ENCODE measurements at regions not wholly inside any gene's neighbourhood (a gene's known extent, or its start where the extent isn't known, plus 50 kb on each side); places are given as distances from the start of the nearest gene placed in this dataset.

DNA sequence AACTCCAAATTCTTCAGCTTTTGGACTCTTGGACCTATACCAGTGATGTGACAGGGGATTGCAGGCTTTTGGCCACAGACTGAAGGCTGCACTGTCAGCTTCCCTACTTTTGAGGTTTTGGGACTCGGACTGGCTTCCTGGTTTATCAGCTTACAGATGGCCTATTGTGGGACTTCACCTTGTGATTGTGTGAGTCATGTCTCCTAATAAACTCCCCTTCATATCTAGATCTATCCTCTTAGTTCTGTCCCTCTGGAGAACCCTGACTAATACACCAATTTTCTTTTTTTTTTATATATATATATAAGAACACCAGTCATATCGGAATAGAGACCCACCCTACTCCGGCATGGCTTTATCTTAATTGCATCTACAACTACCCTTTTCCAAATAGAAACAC is 166.8 kb downstream of the ETV1 start:
- H3K36me3 ChIP-seq = no peaks in the 10 kb centered on the region
- H3K9me3 ChIP-seq = no peaks in the 10 kb centered on the region
- no peak for DNase-seq
- H3K4me3 ChIP-seq = no peak overlapping the region
- H3K27me3 ChIP-seq = no peaks in the 10 kb centered on the region

DNA sequence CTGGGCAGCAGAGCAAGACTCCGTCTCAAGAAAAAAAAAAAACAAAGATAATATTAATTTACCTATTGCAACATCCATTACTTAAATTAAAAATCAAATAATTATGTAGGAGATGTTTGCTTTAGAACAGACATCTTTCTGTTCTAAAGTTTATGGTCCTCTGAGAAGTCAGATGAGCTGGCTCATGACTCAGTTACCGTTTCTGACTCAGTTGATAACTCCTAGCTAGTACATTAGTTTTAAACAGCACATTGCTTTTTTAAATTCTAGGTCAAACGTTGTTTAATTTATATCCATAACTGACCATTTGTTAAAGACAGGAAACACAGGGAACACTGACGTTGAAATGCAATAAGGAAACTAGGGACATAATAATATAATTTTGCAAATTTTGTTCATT is 162.7 kb downstream of the ETV1 start:
- Histone ChIP-seq H3K27me3 (no peaks in the 10 kb centered on the region), H3K4me3 (no peak overlapping the region), H3K36me3 (no peaks in the 10 kb centered on the region), H3K9me3 (no peaks in the 10 kb centered on the region)
- no peak for DNase-seq

DNA sequence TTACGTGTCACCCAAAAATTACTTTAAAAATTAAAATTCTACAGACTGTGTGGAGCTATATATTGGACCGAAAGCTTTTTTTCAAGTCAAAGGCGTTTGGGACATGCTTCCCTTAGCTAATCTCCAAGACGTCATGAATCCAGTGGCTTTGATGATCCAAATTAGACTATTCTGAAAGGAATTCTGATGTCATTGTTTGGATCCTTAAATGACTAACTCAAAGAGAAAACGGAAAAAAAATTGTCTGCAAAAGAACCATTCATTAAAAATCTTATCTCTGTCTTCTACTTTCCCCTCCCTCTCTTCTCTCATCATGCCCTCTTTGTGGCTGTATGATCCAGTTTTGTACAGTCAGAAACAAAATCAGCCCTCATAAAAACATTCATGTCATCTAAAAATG is 161.8 kb downstream of the ETV1 start:
- H3K9me3 ChIP-seq = no peaks in the 10 kb centered on the region
- H3K36me3 ChIP-seq = no peaks in the 10 kb centered on the region
- no peaks in the 10 kb centered on the region for H3K27me3 ChIP-seq
- no peak for DNase-seq
- H3K4me3 ChIP-seq = no peak overlapping the region

DNA sequence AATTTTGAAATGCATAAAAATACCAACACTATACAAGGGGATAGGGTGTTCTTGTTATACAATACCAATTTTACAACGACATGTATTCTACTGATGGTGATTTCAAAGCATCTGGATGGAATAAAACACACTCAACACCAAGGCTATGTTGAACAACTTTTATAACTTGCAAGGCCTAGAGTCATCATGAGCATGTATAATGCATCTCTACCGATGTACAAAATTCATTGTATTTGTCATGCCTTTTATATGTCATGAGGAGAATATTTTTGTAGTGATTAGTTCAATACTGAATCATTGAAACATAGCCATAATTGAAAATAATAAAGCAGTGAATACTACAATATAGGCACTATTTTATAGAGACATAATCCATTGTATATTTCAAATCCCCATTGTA is 160.2 kb downstream of the ETV1 start:
- Histone ChIP-seq H3K4me3 (no peak overlapping the region), H3K9me3 (no peaks in the 10 kb centered on the region), H3K27me3 (no peaks in the 10 kb centered on the region), H3K36me3 (no peaks in the 10 kb centered on the region)
- DNase-seq = no peak

DNA sequence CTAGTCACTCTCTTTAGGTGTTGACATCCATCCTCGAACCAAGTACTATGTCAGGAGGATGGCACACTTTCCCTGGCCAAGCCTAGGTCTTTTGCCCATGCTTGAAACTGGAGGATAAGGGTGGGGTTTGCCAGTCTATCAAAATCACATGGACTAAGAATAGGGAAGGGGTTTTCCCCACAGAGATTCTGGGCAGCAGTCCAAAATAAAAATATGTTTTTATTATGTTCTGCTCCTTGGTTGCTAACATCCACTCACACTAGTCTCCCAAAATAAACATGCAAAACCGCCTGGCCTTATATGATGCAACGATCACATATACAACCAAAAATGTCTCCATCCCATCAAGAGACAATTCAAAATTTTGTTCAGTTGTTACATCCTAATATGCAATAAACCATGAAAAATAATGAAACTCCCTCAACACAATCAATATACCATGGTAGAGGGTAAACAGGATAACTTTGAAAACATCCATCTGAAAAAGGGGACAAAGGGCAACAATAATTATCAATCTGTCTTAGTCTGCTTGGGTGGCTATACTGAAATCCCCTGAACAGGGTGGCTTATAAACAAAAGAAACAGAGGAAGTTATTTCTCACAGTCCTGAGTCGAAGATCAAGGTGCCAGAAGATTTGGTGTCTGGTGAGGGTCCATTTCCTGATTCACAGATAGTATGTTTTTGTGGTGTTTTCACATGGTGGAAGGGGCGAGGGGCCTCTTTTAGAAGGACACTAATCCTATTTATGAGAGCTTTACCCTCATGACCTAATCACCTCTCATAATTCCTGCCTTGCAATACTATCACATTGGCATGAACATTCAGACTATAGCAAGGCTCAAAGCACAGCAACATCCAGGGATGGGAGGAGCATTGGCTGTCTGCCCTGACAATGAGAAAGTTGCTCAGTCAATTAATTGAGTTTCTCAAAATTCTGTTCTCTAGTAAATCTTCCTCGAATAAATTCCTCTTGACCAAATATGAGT is 159.3 kb downstream of the ETV1 start:
- H3K27me3 ChIP-seq = no peaks in the 10 kb centered on the region
- H3K4me3 ChIP-seq = no peak overlapping the region
- no peaks in the 10 kb centered on the region for H3K9me3 ChIP-seq
- DNase-seq = peak; percentile 15
- H3K36me3 ChIP-seq = no peaks in the 10 kb centered on the region

DNA sequence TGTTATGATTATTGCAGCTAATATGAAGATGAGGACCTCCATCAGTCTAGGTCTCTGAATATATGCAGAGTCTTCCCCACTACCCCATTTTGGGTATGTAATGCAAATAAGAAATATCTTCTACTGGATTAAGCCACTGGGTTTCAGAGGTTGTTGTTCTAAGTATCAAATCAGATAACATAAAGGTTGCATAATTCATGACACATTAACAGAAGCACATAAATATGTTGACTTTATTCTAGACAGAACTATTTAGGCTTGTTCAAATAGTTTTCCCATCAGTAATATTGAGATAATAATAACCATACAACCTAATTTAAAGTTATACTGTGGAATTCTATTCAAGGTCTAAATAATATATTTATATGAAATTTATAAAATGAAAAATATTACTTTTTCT is 157.1 kb downstream of the ETV1 start:
- no peaks in the 10 kb centered on the region for H3K9me3 ChIP-seq
- H3K4me3 ChIP-seq = no peak overlapping the region
- no peaks in the 10 kb centered on the region for H3K36me3 ChIP-seq
- no peaks in the 10 kb centered on the region for H3K27me3 ChIP-seq
- no peak for DNase-seq

DNA sequence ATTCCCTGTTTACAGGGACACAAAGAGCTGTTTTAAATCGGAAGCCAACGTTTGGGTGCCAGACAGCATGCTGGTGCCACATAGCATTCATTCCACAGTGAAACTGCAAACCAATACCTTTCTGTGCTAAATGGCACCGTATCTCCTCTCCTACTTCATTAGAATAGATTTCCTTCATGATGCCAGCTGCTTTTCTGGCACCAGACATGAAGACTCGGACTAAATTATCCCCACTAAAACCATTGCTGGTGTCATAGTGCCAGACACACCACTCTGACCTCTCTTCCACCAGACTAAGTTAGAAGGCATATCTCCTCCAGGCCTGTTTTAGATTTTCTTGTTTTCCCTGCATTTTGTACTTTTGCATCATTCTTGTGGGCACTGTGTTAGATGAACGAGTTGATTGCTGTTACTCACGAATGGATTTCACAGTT is 155.1 kb downstream of the ETV1 start:
- no peak overlapping the region for H3K4me3 ChIP-seq
- no peaks in the 10 kb centered on the region for H3K9me3 ChIP-seq
- DNase-seq = no peak
- no peaks in the 10 kb centered on the region for H3K27me3 ChIP-seq
- no peaks in the 10 kb centered on the region for H3K36me3 ChIP-seq

DNA sequence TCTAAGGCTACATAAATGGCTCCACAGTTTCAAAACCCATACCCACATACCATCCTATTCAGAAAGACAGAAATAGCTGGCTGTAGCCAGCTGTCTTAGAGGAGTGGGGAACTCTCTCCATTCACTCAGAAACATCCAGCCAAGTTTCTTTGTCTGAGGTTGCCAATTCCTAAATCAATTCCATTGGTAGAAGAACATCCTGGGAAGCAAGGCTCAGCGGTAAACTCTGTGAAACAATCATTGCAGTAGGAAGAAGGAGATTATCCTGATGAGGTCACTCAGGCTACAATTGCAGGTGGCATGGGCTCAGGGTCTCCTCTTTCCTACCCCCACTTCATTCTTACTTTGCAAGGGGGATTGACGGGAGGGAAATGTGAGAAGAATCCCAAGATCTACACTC is 154.0 kb downstream of the ETV1 start:
- no peaks in the 10 kb centered on the region for H3K27me3 ChIP-seq
- H3K9me3 ChIP-seq = no peaks in the 10 kb centered on the region
- DNase-seq = no peak
- no peaks in the 10 kb centered on the region for H3K36me3 ChIP-seq
- no peak overlapping the region for H3K4me3 ChIP-seq

DNA sequence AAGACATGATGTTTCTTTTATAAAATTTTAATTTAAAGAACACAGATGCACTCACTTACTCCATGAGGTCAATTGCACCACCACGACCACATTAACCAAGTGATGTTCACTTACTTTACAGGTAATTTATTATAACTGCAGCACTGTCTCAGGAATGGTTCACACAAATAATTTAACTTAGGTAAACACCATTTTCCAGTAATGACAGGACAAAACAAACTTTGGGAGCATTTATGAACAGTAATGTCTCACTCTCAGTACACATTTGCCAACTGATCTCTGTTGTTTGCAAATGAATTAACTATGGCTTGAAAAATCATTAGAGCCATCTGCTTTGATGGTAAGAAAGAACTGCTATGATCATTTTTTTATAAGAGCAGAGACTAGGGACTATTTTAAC is 150.4 kb downstream of the ETV1 start:
- Histone ChIP-seq H3K36me3 (no peaks in the 10 kb centered on the region), H3K27me3 (no peaks in the 10 kb centered on the region), H3K4me3 (no peak overlapping the region), H3K9me3 (no peaks in the 10 kb centered on the region)
- DNase-seq = no peak

Data from MG63 (cell line).